H1 (cell line): ENCODE measurements at regions not wholly inside any gene's neighbourhood (a gene's known extent, or its start where the extent isn't known, plus 50 kb on each side); places are given as distances from the start of the nearest gene placed in this dataset.

ENCODE experiments used
- CTCF ChIA-PET: fragments of 300-600 bp; sonication (Branson Sonifier 250); formaldehyde crosslinking; loops from one replicate; lab custom pipeline; 2021; ENCODE audit not compliant: partially characterized antibody; lab: Charles Lee
- POLR2A ChIA-PET: fragments of 300-600 bp; sonication (Branson Sonifier 250); formaldehyde crosslinking; loops from one replicate; lab custom pipeline; 2021; ENCODE audit warnings: inconsistent platforms; ENCODE audit not compliant: partially characterized antibody; lab: Charles Lee
- DNase-seq, 2 experiments: peaks; one replicate each; pipeline versions ENCODE4 v3.0.0 to v3.0.0-alpha.2; 2010 to 2022; ENCODE audit warnings: low spot score in 2 of 2, low read depth in 1 of 2, mixed read lengths in 1 of 2
- FAIRE-seq: peaks from 2 replicates; lab custom pipeline; 2011; peaks lifted over from hg19 to GRCh38; lab: Jason Lieb, UNC
- H2AFZ ChIP-seq: 2 replicates; pipeline ENCODE4 v1.8.1; 2012; ENCODE audit warnings: low read length, inconsistent platforms
- H2AK5ac ChIP-seq: 2 replicates; pipeline ENCODE4 v1.6.1; 2013; ENCODE audit warnings: low read depth, low read length
- H2BK120ac ChIP-seq: replicated peaks from 2 replicates; pipeline ENCODE3; 2013; ENCODE audit warnings: low read depth, low read length, inconsistent platforms
- H2BK12ac ChIP-seq: 2 replicates; pipeline ENCODE4 v1.6.1; 2013; ENCODE audit warnings: low read depth, low read length
- H2BK15ac ChIP-seq: 2 replicates; pipeline ENCODE4 v1.6.1; 2013; ENCODE audit warnings: low read length
- H2BK20ac ChIP-seq: 2 replicates; pipeline ENCODE4 v1.6.1; 2013; ENCODE audit warnings: low read length
- H2BK5ac ChIP-seq: 2 replicates; pipeline ENCODE4 v1.6.1; 2013; ENCODE audit warnings: low read depth, low read length
- H3K14ac ChIP-seq: 2 replicates; pipeline ENCODE4 v1.6.1; 2013; ENCODE audit warnings: inconsistent platforms; ENCODE audit not compliant: insufficient read length
- H3K18ac ChIP-seq: 2 replicates; pipeline ENCODE4 v1.6.1; 2013; ENCODE audit warnings: low read length; ENCODE audit errors: extremely low read depth
- H3K23ac ChIP-seq: 2 replicates; pipeline ENCODE4 v1.6.1; 2013; ENCODE audit warnings: inconsistent platforms; ENCODE audit not compliant: insufficient read length
- H3K23me2 ChIP-seq: 2 replicates; pipeline ENCODE4 v1.6.1; 2013; ENCODE audit warnings: low read depth, low read length
- H3K27ac ChIP-seq: 2 replicates; pipeline ENCODE4 v1.6.1; 2011; ENCODE audit warnings: low read depth, low read length, inconsistent platforms
- H3K27me3 ChIP-seq, 4 experiments: replicated peaks in 1 of 4; 1 replicate in 1 of 4; 2 replicates in 3 of 4; pipeline versions ENCODE4 v1.6.1 to v1.8.1; 2011 to 2013; ENCODE audit warnings: low read length in 3 of 4, mild to moderate bottlenecking in 3 of 4, inconsistent platforms in 2 of 4, mixed read lengths in 2 of 4, moderate library complexity in 1 of 4; ENCODE audit not compliant: control insufficient read depth in 3 of 4, insufficient read depth in 3 of 4; ENCODE audit errors: extremely low read depth in 1 of 4
- H3K36me3 ChIP-seq, 4 experiments: 2 replicates each; pipeline versions ENCODE4 v1.6.1 to v1.8.1; 2011 to 2013; ENCODE audit warnings: mild to moderate bottlenecking in 4 of 4, low read length in 3 of 4, moderate library complexity in 2 of 4, control low read depth in 1 of 4, inconsistent platforms in 1 of 4; ENCODE audit not compliant: insufficient read depth in 4 of 4, control insufficient read depth in 2 of 4
- H3K4ac ChIP-seq: replicated peaks from 2 replicates; pipeline ENCODE3; 2013; ENCODE audit warnings: low read length, low read depth, mixed read lengths, inconsistent platforms; ENCODE audit not compliant: insufficient read length
- H3K4me1 ChIP-seq, 4 experiments: replicated peaks in 1 of 4; 1 replicate in 1 of 4; 2 replicates in 3 of 4; pipeline versions ENCODE4 v1.6.1 to v1.8.1; 2011 to 2013; ENCODE audit warnings: low read length in 3 of 4, inconsistent platforms in 2 of 4, mixed read lengths in 1 of 4; ENCODE audit not compliant: insufficient read depth in 4 of 4, control insufficient read depth in 3 of 4
- H3K4me2 ChIP-seq, 2 experiments: 2 replicates each; pipeline versions ENCODE4 v1.6.1 to v1.8.1; 2011 to 2013; ENCODE audit warnings: low read depth in 2 of 2, low read length in 2 of 2, control low read depth in 1 of 2, inconsistent platforms in 1 of 2, mild to moderate bottlenecking in 1 of 2; ENCODE audit not compliant: insufficient read depth in 1 of 2
- H3K4me3 ChIP-seq, 4 experiments: fragments of 200-600, 300-600 bp in 1 of 4; sonication (generic), shearing (Covaris generic), sonication (Bioruptor Twin) in 1 of 4; 2 replicates each; pipeline versions ENCODE4 v1.5.1 to v1.8.1; 2011 to 2016; ENCODE audit warnings: low read length in 4 of 4, low read depth in 3 of 4, control low read depth in 2 of 4, inconsistent platforms in 2 of 4, mild to moderate bottlenecking in 2 of 4, mixed read lengths in 1 of 4, moderate library complexity in 1 of 4; ENCODE audit not compliant: insufficient read depth in 2 of 4; ENCODE audit errors: extremely low read depth in 1 of 4
- H3K56ac ChIP-seq: replicated peaks from 2 replicates; pipeline ENCODE3; 2013; ENCODE audit warnings: low read depth, mild to moderate bottlenecking, mixed read lengths, low read length, inconsistent platforms; ENCODE audit not compliant: insufficient read length
- H3K79me1 ChIP-seq: 2 replicates; pipeline ENCODE4 v1.6.1; 2013; ENCODE audit warnings: low read depth, low read length, control low read depth
- H3K79me2 ChIP-seq, 2 experiments: 2 replicates each; pipeline versions ENCODE4 v1.6.1 to v1.8.1; 2012 to 2013; ENCODE audit warnings: low read length in 2 of 2, mild to moderate bottlenecking in 2 of 2, inconsistent platforms in 1 of 2; ENCODE audit not compliant: insufficient read depth in 2 of 2, control insufficient read depth in 1 of 2
- H3K9ac ChIP-seq, 4 experiments: replicated peaks in 1 of 4; 1 replicate in 1 of 4; 2 replicates in 3 of 4; pipeline versions ENCODE4 v1.6.1 to v1.8.1; 2011 to 2013; ENCODE audit warnings: low read depth in 3 of 4, low read length in 3 of 4, control low read depth in 2 of 4, mild to moderate bottlenecking in 2 of 4, moderate library complexity in 2 of 4, inconsistent platforms in 1 of 4; ENCODE audit errors: extremely low read depth in 1 of 4
- H3K9me3 ChIP-seq, 2 experiments: 2 replicates each; pipeline versions ENCODE4 v1.6.1 to v1.8.1; 2012 to 2013; ENCODE audit warnings: mild to moderate bottlenecking in 2 of 2, moderate library complexity in 2 of 2, control low read depth in 1 of 2, inconsistent platforms in 1 of 2, low read depth in 1 of 2, low read length in 1 of 2, mixed read lengths in 1 of 2; ENCODE audit not compliant: insufficient read depth in 2 of 2
- H4K20me1 ChIP-seq, 2 experiments: replicated peaks in 1 of 2; 2 replicates each; pipeline versions ENCODE3 to v1.8.1; 2011 to 2013; ENCODE audit warnings: inconsistent platforms in 2 of 2, low read length in 2 of 2, mild to moderate bottlenecking in 1 of 2; ENCODE audit not compliant: insufficient read depth in 2 of 2, control insufficient read depth in 1 of 2
- H4K5ac ChIP-seq: 2 replicates; pipeline ENCODE4 v1.6.1; 2013; ENCODE audit warnings: low read length, low read depth, mixed read lengths, inconsistent platforms; ENCODE audit not compliant: insufficient read length
- H4K8ac ChIP-seq: 2 replicates; pipeline ENCODE4 v1.8.0; 2013; ENCODE audit warnings: mild to moderate bottlenecking, moderate library complexity, low read length, inconsistent platforms; ENCODE audit not compliant: insufficient read depth; ENCODE audit errors: extremely low read depth
- H4K91ac ChIP-seq: replicated peaks from 2 replicates; pipeline ENCODE3; 2013; ENCODE audit warnings: low read length, mixed read lengths, inconsistent platforms; ENCODE audit not compliant: insufficient read length
- JUND ChIP-seq: IDR thresholded peaks from 2 replicates; pipeline ENCODE4 v1.6.1; 2011; ENCODE audit warnings: mild to moderate bottlenecking, improper control_type of control experiment, low read length
- RNF2 ChIP-seq: fragments of 200-900, 300-1000 bp; sonication (generic); IDR thresholded peaks from 2 replicates; pipeline ENCODE4 v1.7.1; 2016; ENCODE audit warnings: borderline replicate concordance, low read depth, mild to moderate bottlenecking, antibody characterized with exemption, low read length; ENCODE audit not compliant: poor library complexity, severe bottlenecking; ENCODE audit errors: missing control alignments
- SP4 ChIP-seq: IDR thresholded peaks from 2 replicates; pipeline ENCODE4 v1.6.1; 2012; ENCODE audit warnings: low read length, inconsistent platforms
- SUZ12 ChIP-seq: fragments of 200-600 bp; sonication (generic); IDR thresholded peaks from 2 replicates; pipeline ENCODE4 v1.6.1; 2012; ENCODE audit warnings: mild to moderate bottlenecking, inconsistent platforms, low read length, moderate library complexity, mixed read lengths
- WGBS, 2 experiments: shearing (Covaris generic) in 1 of 2; methylation state at CpG; one replicate each; pipeline versions ENCODE4 v1.1.6 to v1.1.7; 2013 to 2015; ENCODE audit warnings: low lambda C conversion rate in 2 of 2, mixed read lengths in 2 of 2, inconsistent platforms in 1 of 2, low coverage in 1 of 2, missing lambda C conversion rate in 1 of 2; ENCODE audit not compliant: insufficient replicate concordance in 2 of 2, insufficient coverage in 1 of 2, insufficient read length in 1 of 2; ENCODE audit errors: extremely low coverage in 1 of 2, missing lambda C conversion rate in 1 of 2; 5-methylcytosine and 5-hydroxymethylcytosine counted together

GRCh38 chr3:30986551-30986950 lies 92.1 kb upstream of the GADL1 start:
- Histone ChIP-seq H3K4me1 (no peaks in the 10 kb centered on the region; a peak in 1 of 7 replicates), H2AK5ac (no peak overlapping the region), H4K5ac (no peak overlapping the region), H3K9ac (no peak overlapping the region), H4K8ac (no peak overlapping the region), H3K79me2 (no peaks in the 10 kb centered on the region), H4K91ac (no peak overlapping the region), H4K20me1 (no peaks in the 10 kb centered on the region), H3K9me3 (no peaks in the 10 kb centered on the region), H3K4me2 (no peak overlapping the region), H2BK120ac (no peak overlapping the region), H3K27me3 (no peaks in the 10 kb centered on the region), H2BK12ac (no peak overlapping the region), H3K4ac (no peak overlapping the region), H3K56ac (no peak overlapping the region), H2BK20ac (no peak overlapping the region), H3K23ac (no peak overlapping the region), H2BK5ac (no peak overlapping the region), H2AFZ (no peak overlapping the region), H3K14ac (no peak overlapping the region), H3K18ac (no peak overlapping the region), H2BK15ac (no peak overlapping the region), H3K79me1 (no peaks in the 10 kb centered on the region), H3K36me3 (no peaks in the 10 kb centered on the region), H3K27ac (no peak overlapping the region), H3K4me3 (no peak overlapping the region), H3K23me2 (no peaks in the 10 kb centered on the region)
- no peak for FAIRE-seq
- CTCF ChIA-PET: interaction anchor here (0.8 kb wide), 1 partner anchor 20 kb away, joined by 3 read pairs; no protein-coding TSS in a partner anchor
- POLR2A ChIA-PET: no interaction called here
- WGBS, 2 experiments: 94% methylated on average over 3 of the region's 3 CpGs; no CpG with 5 or more reads in 1 of the 2 experiments
- no peak for DNase-seq
- no peak for TF ChIP-seq SP4
- no peak for TF ChIP-seq JUND
- no peak for TF ChIP-seq RNF2
- TF ChIP-seq SUZ12: no peak
